Loucy (cell line): ENCODE measurements at regions not wholly inside any gene's neighbourhood (a gene's known extent, or its start where the extent isn't known, plus 50 kb on each side); places are given as distances from the start of the nearest gene placed in this dataset.

ENCODE experiments used
- H2AFZ ChIP-seq: fragments of 200-600 bp; sonication (generic); 2 replicates; pipeline ENCODE4 v1.6.0; 2016; ENCODE audit warnings: antibody characterized with exemption, mild to moderate bottlenecking, low read length, moderate library complexity
- H3F3A ChIP-seq: fragments of 200-600 bp; 2 replicates; pipeline ENCODE4 v1.6.0; 2016; ENCODE audit warnings: antibody characterized with exemption, low read depth, mild to moderate bottlenecking
- H3K27me3 ChIP-seq: fragments of 200-600 bp; sonication (generic); 2 replicates; pipeline ENCODE4 v1.6.1; 2014; ENCODE audit warnings: low read length, mild to moderate bottlenecking; ENCODE audit not compliant: insufficient read depth, poor library complexity, severe bottlenecking
- H3K36me3 ChIP-seq: fragments of 200-600 bp; sonication (generic); 2 replicates; pipeline ENCODE4 v1.6.1; 2016; ENCODE audit warnings: low read length; ENCODE audit not compliant: insufficient read depth
- H3K4me1 ChIP-seq: fragments of 200-600 bp; sonication (generic); 2 replicates; pipeline ENCODE4 v1.5.1; 2014; ENCODE audit warnings: low read length, mild to moderate bottlenecking; ENCODE audit not compliant: insufficient read depth, poor library complexity, severe bottlenecking
- H3K4me2 ChIP-seq: fragments of 200-600 bp; sonication (generic); 2 replicates; pipeline ENCODE4 v1.6.0; 2014; ENCODE audit warnings: antibody characterized with exemption, low read length, low read depth, mild to moderate bottlenecking; ENCODE audit not compliant: poor library complexity, severe bottlenecking
- H3K4me3 ChIP-seq: fragments of 200-600 bp; sonication (generic); 2 replicates; pipeline ENCODE4 v1.5.1; 2014; ENCODE audit warnings: low read length, mild to moderate bottlenecking, mixed read lengths; ENCODE audit not compliant: poor library complexity, severe bottlenecking
- H3K79me2 ChIP-seq: fragments of 200-600 bp; sonication (generic); 2 replicates; pipeline ENCODE4 v1.6.1; 2014; ENCODE audit warnings: low read length; ENCODE audit not compliant: insufficient read depth
- H3K9ac ChIP-seq: fragments of 200-600 bp; sonication (generic); 2 replicates; pipeline ENCODE4 v1.6.0; 2014; ENCODE audit warnings: mild to moderate bottlenecking, low read depth, low read length, moderate library complexity; ENCODE audit not compliant: poor library complexity, severe bottlenecking
- H3K9me2 ChIP-seq: fragments of 200-600 bp; sonication (generic); replicated peaks from 2 replicates; pipeline ENCODE4 v1.6.1; 2016; ENCODE audit warnings: low read depth, low read length, mixed read lengths
- H3K9me3 ChIP-seq: fragments of 200-600 bp; sonication (generic); 2 replicates; pipeline ENCODE4 v1.6.1; 2014; ENCODE audit warnings: mild to moderate bottlenecking, antibody characterized with exemption, low read length, low read depth; ENCODE audit not compliant: insufficient read depth
- H4K20me1 ChIP-seq: fragments of 200-600 bp; sonication (generic); 2 replicates; pipeline ENCODE4 v1.6.0; 2014; ENCODE audit warnings: antibody characterized with exemption, low read length, mild to moderate bottlenecking; ENCODE audit not compliant: insufficient read depth, poor library complexity, severe bottlenecking
- EZH2phosphoT487 ChIP-seq: fragments of 200-600 bp; IDR thresholded peaks from 2 replicates; pipeline ENCODE4 v1.6.1; 2018; ENCODE audit warnings: antibody characterized with exemption, mild to moderate bottlenecking, moderate library complexity, borderline replicate concordance
- TF ChIP-seq, protein P1 (sequence below): fragments of 200-600 bp; sonication (generic); conservative IDR thresholded peaks from 2 replicates; pipeline ENCODE4 v1.5.1; 2014; ENCODE audit warnings: mild to moderate bottlenecking, antibody characterized with exemption, low read length

DNA sequence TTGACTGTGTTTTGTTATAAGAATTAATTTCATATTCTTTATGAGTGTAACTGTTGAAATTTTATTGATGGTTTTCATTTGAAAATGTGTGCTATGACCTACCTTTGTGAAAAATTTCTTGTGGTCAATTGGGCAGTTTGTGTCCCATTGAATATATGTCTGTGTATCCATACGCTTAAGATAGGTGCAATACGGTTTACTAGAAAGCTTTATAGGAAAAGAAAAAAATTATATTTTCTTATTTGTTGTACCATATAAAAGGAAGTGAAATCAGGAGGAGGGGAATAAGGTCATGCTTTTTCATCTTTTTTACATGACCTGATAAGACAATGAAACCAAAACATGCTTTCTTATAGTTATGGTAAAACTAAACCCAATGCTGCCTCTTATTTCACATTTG, 807.7 kb downstream of the USP25 start:
- no peak for TF ChIP-seq EZH2phosphoT487
- TF ChIP-seq, protein P1, sequence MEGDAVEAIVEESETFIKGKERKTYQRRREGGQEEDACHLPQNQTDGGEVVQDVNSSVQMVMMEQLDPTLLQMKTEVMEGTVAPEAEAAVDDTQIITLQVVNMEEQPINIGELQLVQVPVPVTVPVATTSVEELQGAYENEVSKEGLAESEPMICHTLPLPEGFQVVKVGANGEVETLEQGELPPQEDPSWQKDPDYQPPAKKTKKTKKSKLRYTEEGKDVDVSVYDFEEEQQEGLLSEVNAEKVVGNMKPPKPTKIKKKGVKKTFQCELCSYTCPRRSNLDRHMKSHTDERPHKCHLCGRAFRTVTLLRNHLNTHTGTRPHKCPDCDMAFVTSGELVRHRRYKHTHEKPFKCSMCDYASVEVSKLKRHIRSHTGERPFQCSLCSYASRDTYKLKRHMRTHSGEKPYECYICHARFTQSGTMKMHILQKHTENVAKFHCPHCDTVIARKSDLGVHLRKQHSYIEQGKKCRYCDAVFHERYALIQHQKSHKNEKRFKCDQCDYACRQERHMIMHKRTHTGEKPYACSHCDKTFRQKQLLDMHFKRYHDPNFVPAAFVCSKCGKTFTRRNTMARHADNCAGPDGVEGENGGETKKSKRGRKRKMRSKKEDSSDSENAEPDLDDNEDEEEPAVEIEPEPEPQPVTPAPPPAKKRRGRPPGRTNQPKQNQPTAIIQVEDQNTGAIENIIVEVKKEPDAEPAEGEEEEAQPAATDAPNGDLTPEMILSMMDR: no peak
- no peak overlapping the region for H3K9ac ChIP-seq
- no peaks in the 10 kb centered on the region for H3K4me1 ChIP-seq
- H3K79me2 ChIP-seq: no peaks in the 10 kb centered on the region
- H3K9me2 ChIP-seq: no peaks in the 10 kb centered on the region
- no peaks in the 10 kb centered on the region for H4K20me1 ChIP-seq
- H3F3A ChIP-seq: no peaks in the 10 kb centered on the region
- H2AFZ ChIP-seq: no peak overlapping the region
- no peak overlapping the region for H3K4me3 ChIP-seq
- no peaks in the 10 kb centered on the region for H3K27me3 ChIP-seq
- no peaks in the 10 kb centered on the region for H3K36me3 ChIP-seq
- no peaks in the 10 kb centered on the region for H3K9me3 ChIP-seq
- no peak overlapping the region for H3K4me2 ChIP-seq

DNA sequence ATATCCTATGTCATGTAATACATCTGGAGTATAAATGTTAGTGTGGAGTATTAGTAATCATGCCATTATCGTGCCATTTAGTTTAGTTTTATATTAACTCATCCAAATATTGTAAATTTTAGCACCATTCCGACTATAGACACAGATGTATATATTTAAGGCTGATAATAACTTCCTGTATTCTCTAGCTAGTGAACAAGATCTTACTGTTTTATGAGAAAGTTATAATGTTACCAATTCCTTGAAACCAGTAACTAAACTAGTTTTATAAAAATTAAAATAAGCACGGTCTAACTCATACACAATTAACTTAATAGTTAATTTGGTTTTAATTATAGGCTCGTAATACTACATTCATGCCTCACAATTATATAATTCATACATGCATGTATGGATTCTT, 808.6 kb downstream of the USP25 start:
- no peaks in the 10 kb centered on the region for H3K36me3 ChIP-seq
- H3F3A ChIP-seq: no peaks in the 10 kb centered on the region
- no peaks in the 10 kb centered on the region for H3K9me3 ChIP-seq
- H3K9ac ChIP-seq: no peak overlapping the region
- no peaks in the 10 kb centered on the region for H3K27me3 ChIP-seq
- TF ChIP-seq, protein P1: no peak
- TF ChIP-seq EZH2phosphoT487: no peak
- no peak overlapping the region for H3K4me2 ChIP-seq
- no peaks in the 10 kb centered on the region for H3K9me2 ChIP-seq
- H3K79me2 ChIP-seq: no peaks in the 10 kb centered on the region
- no peaks in the 10 kb centered on the region for H4K20me1 ChIP-seq
- no peak overlapping the region for H3K4me3 ChIP-seq
- H2AFZ ChIP-seq: no peak overlapping the region
- H3K4me1 ChIP-seq: no peaks in the 10 kb centered on the region

DNA sequence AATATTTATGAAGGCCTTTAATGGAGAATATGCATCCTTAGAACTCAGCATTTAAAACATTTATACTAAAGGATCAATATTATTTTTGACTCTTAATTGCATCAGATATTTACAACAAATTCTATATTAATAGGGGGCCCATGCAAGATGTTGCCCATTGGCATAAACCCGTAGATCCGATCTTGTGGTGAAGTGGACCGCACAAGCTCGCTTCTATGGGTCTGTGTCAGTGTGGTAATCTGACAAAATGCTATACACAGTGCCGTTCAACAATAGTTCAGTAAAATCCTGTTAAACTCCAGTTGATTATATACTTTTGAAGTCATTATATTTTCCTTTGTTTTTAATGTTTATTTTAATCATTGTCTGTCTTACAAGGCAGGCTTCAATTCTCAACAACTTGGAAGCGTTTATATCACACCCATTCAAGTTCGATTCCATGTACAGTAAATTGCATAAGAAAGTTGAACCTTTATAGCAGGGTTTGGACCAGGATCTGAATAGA, 809.2 kb downstream of the USP25 start:
- H3K9ac ChIP-seq: no peak overlapping the region
- H3K4me3 ChIP-seq: no peak overlapping the region
- no peaks in the 10 kb centered on the region for H3K27me3 ChIP-seq
- H3K79me2 ChIP-seq: no peaks in the 10 kb centered on the region
- no peaks in the 10 kb centered on the region for H3K4me1 ChIP-seq
- no peaks in the 10 kb centered on the region for H3F3A ChIP-seq
- H3K9me2 ChIP-seq: no peaks in the 10 kb centered on the region
- no peak overlapping the region for H3K4me2 ChIP-seq
- H3K36me3 ChIP-seq: no peaks in the 10 kb centered on the region
- H4K20me1 ChIP-seq: no peaks in the 10 kb centered on the region
- TF ChIP-seq, protein P1: no peak
- no peak for TF ChIP-seq EZH2phosphoT487
- no peaks in the 10 kb centered on the region for H3K9me3 ChIP-seq
- no peak overlapping the region for H2AFZ ChIP-seq
